GM21526 (cell line): ENCODE measurements at regions not wholly inside any gene's neighbourhood (a gene's known extent, or its start where the extent isn't known, plus 50 kb on each side); places are given as distances from the start of the nearest gene placed in this dataset.

ENCODE experiments used
- ATAC-seq: cut with Tn5 transposase; IDR thresholded peaks from one replicate; pipeline ENCODE4 v1.9.1; 2021; ENCODE audit warnings: moderate library complexity; ENCODE audit not compliant: unreplicated experiment, low FRiP score

DNA sequence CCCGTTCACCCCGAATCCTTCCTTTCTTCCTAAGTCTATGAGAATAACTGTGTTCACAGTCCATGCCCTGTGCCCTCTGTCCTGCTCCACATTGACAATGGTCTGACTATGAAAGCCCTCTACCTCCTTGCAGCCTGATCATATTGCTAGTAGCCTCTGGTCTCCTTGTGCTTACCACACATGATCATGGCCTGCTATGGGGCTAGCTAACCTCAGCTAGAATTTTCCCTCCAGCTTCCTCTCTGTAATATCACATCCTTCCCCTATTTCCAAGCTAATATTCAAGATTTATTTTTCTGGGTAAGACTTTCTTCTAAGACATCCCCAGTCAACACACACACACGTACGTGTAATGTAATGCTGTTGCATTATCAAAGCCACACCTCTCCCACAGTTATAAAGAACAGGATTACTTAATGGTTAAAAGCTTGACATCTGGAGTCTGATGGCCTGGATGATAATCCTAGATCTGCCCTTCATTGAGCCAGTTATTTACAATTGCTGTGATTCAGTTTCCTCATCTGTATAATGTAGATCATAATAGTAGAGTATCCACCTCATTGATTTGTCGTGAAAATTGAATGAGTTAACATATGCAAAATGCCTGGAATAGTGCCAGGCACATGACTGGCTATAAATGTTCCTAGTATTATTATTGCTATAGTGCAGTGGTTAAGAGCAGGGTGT lies 214.4 kb upstream of the BLID start:
- no peak for ATAC-seq

DNA sequence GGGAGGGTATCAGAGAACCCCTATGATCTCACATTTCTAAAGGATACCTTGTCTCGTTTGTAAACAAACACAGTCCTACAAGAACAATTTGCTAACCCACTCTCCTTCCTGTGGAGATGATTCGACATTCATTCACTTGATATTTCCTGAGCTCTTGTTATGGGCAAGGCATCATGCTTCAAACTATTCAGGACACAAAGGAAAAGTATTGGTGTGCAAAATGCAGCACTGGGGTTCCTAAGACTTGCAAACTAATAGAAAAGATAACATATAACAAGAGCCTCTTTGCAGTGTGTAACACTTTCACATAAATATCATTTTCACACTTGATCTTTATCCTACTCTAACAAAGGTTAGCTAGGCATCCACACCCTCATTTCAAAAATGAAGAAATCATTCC lies 211.5 kb upstream of the BLID start:
- ATAC-seq, result no peak

- no peak for ATAC-seq
These were observed 207.9 kb upstream of the BLID start for GRCh38 chr11:122323754-122324421.

- ATAC-seq, result no peak
These were observed 206.3 kb upstream of the BLID start for GRCh38 chr11:122322329-122322728.

DNA sequence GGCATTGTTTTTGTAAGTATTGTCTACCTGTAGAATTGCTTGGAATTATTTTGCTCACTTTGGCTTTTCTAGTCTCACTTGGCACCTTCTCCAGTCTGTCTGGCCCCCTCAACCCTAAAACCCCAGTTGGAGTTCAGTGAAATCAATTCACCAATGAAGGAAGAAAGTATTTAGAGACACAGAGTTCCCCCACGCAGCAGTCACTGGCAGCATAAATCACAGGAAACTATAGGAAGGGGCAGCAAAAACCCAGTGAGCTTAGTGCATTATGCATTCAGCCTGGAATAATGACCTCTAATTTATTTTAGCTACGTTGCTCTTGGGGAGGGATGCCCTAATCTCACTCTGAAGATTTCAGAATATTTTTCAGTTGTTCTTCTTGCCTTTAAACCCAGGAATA lies 204.7 kb upstream of the BLID start:
- no peak for ATAC-seq

GRCh38 chr11:122319691-122320620 lies 203.9 kb upstream of the BLID start:
- ATAC-seq, result no peak

DNA sequence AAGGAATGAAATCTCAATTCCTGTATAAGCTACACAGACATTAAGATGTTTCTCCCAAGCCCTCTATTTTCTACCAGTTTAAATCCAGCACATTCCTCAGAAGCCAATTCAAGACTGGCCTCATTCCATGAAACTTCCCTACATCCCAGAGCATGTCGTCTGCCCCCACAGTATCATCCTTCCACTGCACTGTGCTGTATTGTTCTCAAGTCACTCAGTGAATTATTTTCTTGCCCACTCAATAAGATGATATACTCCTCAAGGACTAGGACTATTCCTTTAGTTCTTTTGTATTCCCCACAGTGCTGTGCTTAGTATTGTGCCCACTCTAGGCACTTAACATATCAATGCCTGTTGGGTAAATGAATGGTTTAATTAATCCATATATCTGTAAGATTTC lies 203.1 kb upstream of the BLID start:
- no peak for ATAC-seq

GRCh38 chr11:122317305-122317704 lies 201.3 kb upstream of the BLID start:
- ATAC-seq, result no peak

- no peak for ATAC-seq
These were observed 197.6 kb upstream of the BLID start for GRCh38 chr11:122313581-122313980.

- ATAC-seq, result no peak
These were observed 195.3 kb upstream of the BLID start for GRCh38 chr11:122311216-122311755.

GRCh38 chr11:122310766-122311165 lies 194.8 kb upstream of the BLID start:
- ATAC-seq, result no peak

GRCh38 chr11:122309262-122309925 lies 193.4 kb upstream of the BLID start:
- ATAC-seq, result no peak

- no peak for ATAC-seq
These were observed 192.2 kb upstream of the BLID start for GRCh38 chr11:122308226-122308625.

- no peak for ATAC-seq
These were observed 191.5 kb upstream of the BLID start for GRCh38 chr11:122307476-122308035.

DNA sequence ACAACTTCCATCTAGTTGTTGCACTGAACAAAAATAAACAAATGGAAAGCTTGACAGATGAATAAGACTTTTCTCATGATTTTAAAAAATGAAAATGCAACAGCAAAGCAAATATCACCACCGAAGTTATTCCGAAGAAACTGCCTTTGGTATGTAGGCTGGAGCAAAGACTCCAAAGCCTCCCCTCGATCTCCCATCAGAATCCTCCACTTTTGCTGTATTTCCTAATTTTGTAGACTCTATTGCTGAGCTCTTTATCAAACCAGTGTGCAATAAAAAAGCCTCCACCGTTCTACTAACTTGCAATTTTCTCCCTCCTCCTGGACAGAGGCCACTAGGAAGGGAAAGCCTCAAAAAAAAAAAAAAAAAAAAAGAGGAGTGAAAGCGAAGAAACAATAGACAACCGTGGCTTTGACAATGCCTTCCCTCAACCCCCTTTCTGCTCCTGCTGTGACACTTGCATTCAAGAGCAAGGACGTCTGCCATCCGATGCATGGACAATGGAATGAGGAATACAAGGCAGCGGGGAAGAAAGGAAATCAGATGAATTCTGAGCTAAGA lies 190.9 kb upstream of the BLID start:
- ATAC-seq, result no peak

- no peak for ATAC-seq
These were observed 189.7 kb upstream of the BLID start for GRCh38 chr11:122305426-122306320.

DNA sequence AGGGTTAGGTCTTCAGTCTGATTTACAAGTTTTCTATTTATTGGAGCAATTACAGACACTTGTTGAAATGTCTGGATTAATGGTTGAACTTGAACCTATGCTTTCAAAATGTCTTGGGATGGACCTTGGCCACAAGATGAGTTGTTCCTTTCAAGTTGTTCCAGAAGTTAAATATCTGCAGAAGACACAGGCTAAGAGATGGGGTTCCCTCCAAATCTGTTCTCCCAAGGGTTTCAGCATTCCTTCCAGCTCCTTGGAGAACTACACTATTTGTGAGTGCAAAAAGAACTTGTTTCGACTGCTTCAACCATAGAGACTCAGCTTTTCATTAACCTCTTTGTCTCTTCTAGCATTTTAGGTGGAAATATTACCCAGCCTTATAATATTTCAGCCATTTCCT lies 189.0 kb upstream of the BLID start:
- ATAC-seq, result no peak

- ATAC-seq, result no peak
These were observed 188.3 kb upstream of the BLID start for GRCh38 chr11:122304306-122304705.

- no peak for ATAC-seq
These were observed 178.0 kb upstream of the BLID start for GRCh38 chr11:122294041-122294440.
